Panc1 (cell line): ENCODE measurements at regions not wholly inside any gene's neighbourhood (a gene's known extent, or its start where the extent isn't known, plus 50 kb on each side); places are given as distances from the start of the nearest gene placed in this dataset.

ENCODE experiments used
- ATAC-seq: fragments of 200-7000 bp; cut with Tn5 transposase; 2 replicates; pipeline ENCODE4 v1.9.1; 2020; ENCODE audit warnings: mild to moderate bottlenecking, moderate library complexity
- BruUV-seq: library from RNA; stranded (reverse); fragments of 400-500 nt; replicated peaks from 2 replicates; lab custom pipeline; 2021; lab: Mats Ljungman, UMichigan
- CTCF ChIA-PET: fragments of 300-600 bp; sonication (Branson Sonifier 250); formaldehyde crosslinking; loops from one replicate; lab custom pipeline; 2022; ENCODE audit warnings: antibody characterized with exemption; lab: Charles Lee
- POLR2A ChIA-PET: fragments of 300-600 bp; sonication (Branson Sonifier 250); formaldehyde crosslinking; loops from one replicate; lab custom pipeline; 2022; ENCODE audit warnings: antibody characterized with exemption; lab: Charles Lee
- DNase-seq: peaks from one replicate; pipeline ENCODE4 v3.0.0-alpha.2; 2010; ENCODE audit warnings: low read depth, low spot score
- H3K27ac ChIP-seq: 2 replicates; pipeline ENCODE4 v1.5.1; 2011; ENCODE audit warnings: mild to moderate bottlenecking, low read length, inconsistent platforms
- H3K27me3 ChIP-seq: fragments of 200-500 bp; sonication (Bioruptor generic); 2 replicates; pipeline ENCODE4 v1.6.0; 2014; ENCODE audit warnings: low read length, inconsistent platforms; ENCODE audit not compliant: control insufficient read depth, insufficient read depth
- H3K36me3 ChIP-seq: fragments of 200-500 bp; sonication (Bioruptor generic); 2 replicates; pipeline ENCODE4 v1.5.1; 2014; ENCODE audit warnings: inconsistent platforms, mild to moderate bottlenecking, low read length, moderate library complexity; ENCODE audit not compliant: control insufficient read depth, insufficient read depth
- H3K4me1 ChIP-seq: 2 replicates; pipeline ENCODE4 v1.5.1; 2011; ENCODE audit warnings: inconsistent platforms, mild to moderate bottlenecking, low read length, moderate library complexity; ENCODE audit not compliant: control insufficient read depth, insufficient read depth
- H3K4me3 ChIP-seq, 2 experiments: 2 replicates each; pipeline ENCODE4 v1.5.1; 2011 to 2012; ENCODE audit warnings: low read depth in 2 of 2, low read length in 2 of 2, mild to moderate bottlenecking in 2 of 2, inconsistent platforms in 1 of 2, moderate library complexity in 1 of 2
- H3K9me3 ChIP-seq: fragments of 200-500 bp; sonication (Bioruptor generic); 2 replicates; pipeline ENCODE4 v1.5.1; 2014; ENCODE audit warnings: low read depth, mild to moderate bottlenecking, inconsistent platforms, low read length, moderate library complexity; ENCODE audit not compliant: control insufficient read depth, insufficient read depth
- CTCF ChIP-seq: fragments of 450-650 bp; IDR thresholded peaks from 2 replicates; pipeline ENCODE4 v1.5.1; 2017; ENCODE audit warnings: mild to moderate bottlenecking
- POLR2AphosphoS5 ChIP-seq: IDR thresholded peaks from 2 replicates; pipeline ENCODE4 v1.6.1; 2012; ENCODE audit warnings: mild to moderate bottlenecking, low read depth, low read length, moderate library complexity
- REST ChIP-seq, 2 experiments: IDR thresholded peaks; 2 replicates each; pipeline ENCODE4 v1.6.1; 2011 to 2012; ENCODE audit warnings: low read depth in 2 of 2, control low read depth in 1 of 2, low read length in 1 of 2, mild to moderate bottlenecking in 1 of 2, moderate library complexity in 1 of 2; ENCODE audit not compliant: insufficient read depth in 1 of 2
- SIN3A ChIP-seq: IDR thresholded peaks from 2 replicates; pipeline ENCODE4 v1.6.1; 2012; ENCODE audit warnings: low read depth, mild to moderate bottlenecking, low read length, moderate library complexity, borderline replicate concordance; ENCODE audit not compliant: insufficient read depth
- TCF7L2 ChIP-seq: IDR thresholded peaks from 2 replicates; pipeline ENCODE4 v1.6.1; 2011; ENCODE audit warnings: mild to moderate bottlenecking, low read depth, low read length, inconsistent platforms
- in situ Hi-C: cut with HindIII; loops from 2 replicates; pipeline ENCODE4 v1.10.0; 2016; ENCODE audit warnings: low sequenced_read_pairs, low pct_unique_long_range_greater_than_20kb
- intact Hi-C: fragments of 100-400 bp; cut with micrococcal nuclease; formaldehyde crosslinking; loops from one replicate; pipeline ENCODE4 v1.10.0; 2022; ENCODE audit not compliant: unreplicated experiment

- in situ Hi-C loops = no loop called here
- ChIA-PET POLR2A (no interaction called here), CTCF (no interaction called here)
- no peaks in the 10 kb centered on the region for H3K4me1 ChIP-seq
- H3K36me3 ChIP-seq = no peaks in the 10 kb centered on the region
- no peak overlapping the region for H3K4me3 ChIP-seq
- ATAC-seq = no peak
- DNase-seq = no peak
- H3K9me3 ChIP-seq = peaks cover 9% of the 10 kb centered on the region; the same call in 1 of the 2 replicates
- no TSS peak for BruUV-seq
- H3K27me3 ChIP-seq = no peaks in the 10 kb centered on the region
- H3K27ac ChIP-seq = no peak overlapping the region
- intact Hi-C loops = no loop called here
- TF ChIP-seq TCF7L2 = no peak
- no peak for TF ChIP-seq POLR2AphosphoS5
- TF ChIP-seq REST (IDR thresholded peaks at IDR 0.05; ENCODE audit: insufficient read depth in 1 of 2, low read depth in 2 of 2, low read length in 1 of 2) = no peak
- no peak for TF ChIP-seq SIN3A
- no peak for TF ChIP-seq CTCF
Observed at GRCh38 chr5:4447657-4448056, 692.5 kb upstream of the ADAMTS16 start.

- BruUV-seq = no TSS peak
- H3K4me3 ChIP-seq = no peak overlapping the region
- H3K27me3 ChIP-seq = no peaks in the 10 kb centered on the region
- POLR2A ChIA-PET = no interaction called here
- no peaks in the 10 kb centered on the region for H3K4me1 ChIP-seq
- no peaks in the 10 kb centered on the region for H3K36me3 ChIP-seq
- no peak overlapping the region for H3K27ac ChIP-seq
- TF ChIP-seq POLR2AphosphoS5 (no peak), TCF7L2 (no peak), SIN3A (no peak), REST (IDR thresholded peaks at IDR 0.05; ENCODE audit: insufficient read depth in 1 of 2, low read depth in 2 of 2, low read length in 1 of 2) (no peak), CTCF (no peak)
- intact Hi-C loops = no loop called here
- in situ Hi-C loops = no loop called here
- CTCF ChIA-PET = no interaction called here
- ATAC-seq = no peak
- no peaks in the 10 kb centered on the region for H3K9me3 ChIP-seq
- DNase-seq = no peak
Observed at GRCh38 chr5:4453655-4454054, 686.5 kb upstream of the ADAMTS16 start.
